Sciatic nerve (tissue), 2 donors: ENCODE measurements at regions not wholly inside any gene's neighbourhood (a gene's known extent, or its start where the extent isn't known, plus 50 kb on each side); places are given as distances from the start of the nearest gene placed in this dataset.

Experiments used
- ATAC-seq: fragments of 200-7000 bp; cut with Tn5 transposase; one replicate; pipeline ENCODE4 v1.9.1; 2020; ENCODE audit warnings: mild to moderate bottlenecking, moderate library complexity
- DNase-seq: peaks from one replicate; pipeline ENCODE4 v3.0.0-alpha.2; 2020; ENCODE audit warnings: low spot score
- intact Hi-C: fragments of 100-400 bp; cut with DNase I; formaldehyde crosslinking; loops from one replicate; pipeline ENCODE4 v1.14.2; 2022
- donor health status: DM: no; HTN: no; CAD: no.
- donor health status: DM: no; HTN: no; CAD: no.

GRCh38 chr6:11296449-11297375 lies 64.2 kb upstream of the NEDD9 start:
- intact Hi-C loops = no loop called here
- DNase-seq (no peak), ATAC-seq (no peak)

DNA sequence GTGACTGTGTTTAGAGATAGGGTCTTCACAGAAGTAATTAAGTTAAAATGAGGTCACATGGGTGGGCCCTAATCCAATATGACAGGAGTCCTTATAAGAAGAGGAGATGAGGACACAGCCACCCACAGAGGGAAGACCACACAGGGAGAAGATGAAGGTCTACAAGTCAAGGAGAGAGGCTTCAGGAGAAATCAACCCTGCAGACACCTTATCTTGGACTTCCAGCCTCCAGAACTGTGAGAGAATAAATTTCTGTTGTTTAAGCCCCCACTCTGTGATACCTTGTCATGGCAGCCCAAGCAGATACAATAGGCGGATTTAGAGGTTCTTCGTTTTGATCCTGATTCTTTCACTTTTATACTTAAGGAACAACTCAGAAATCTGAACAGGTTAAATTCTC lies 63.5 kb upstream of the NEDD9 start:
- intact Hi-C loops = no loop called here
- DNase-seq = no peak
- ATAC-seq = no peak

GRCh38 chr6:11294228-11294627 lies 61.8 kb upstream of the NEDD9 start:
- ATAC-seq = no peak
- no peak for DNase-seq
- intact Hi-C loops = no loop called here

- intact Hi-C loops = no loop called here
- ATAC-seq (no peak), DNase-seq (no peak)
These were observed 60.2 kb upstream of the NEDD9 start for GRCh38 chr6:11292594-11293236.

DNA sequence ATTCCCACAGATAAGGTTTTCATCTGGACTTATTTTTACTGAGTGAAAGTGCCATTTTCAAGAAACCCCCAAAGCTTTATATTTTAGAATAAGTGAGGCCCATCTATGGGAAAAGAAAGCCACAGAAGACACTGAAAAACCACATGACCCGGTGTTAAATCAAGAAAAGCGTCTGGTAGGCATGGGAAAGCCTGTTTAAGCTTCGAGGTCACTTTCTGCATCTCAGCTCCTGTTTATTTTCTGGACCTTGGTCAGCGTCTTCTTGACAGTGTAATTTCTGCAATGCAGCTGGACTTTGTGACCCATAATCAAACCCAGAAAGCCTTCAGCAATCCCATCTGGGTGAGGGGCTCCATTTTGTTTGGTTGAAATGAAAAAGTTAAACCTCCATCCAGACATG lies 59.6 kb upstream of the NEDD9 start:
- DNase-seq (no peak), ATAC-seq (no peak)
- intact Hi-C loops = no loop called here

- intact Hi-C loops = no loop called here
- ATAC-seq (no peak), DNase-seq (no peak)
These were observed 59.1 kb upstream of the NEDD9 start for GRCh38 chr6:11291582-11291981.

DNA sequence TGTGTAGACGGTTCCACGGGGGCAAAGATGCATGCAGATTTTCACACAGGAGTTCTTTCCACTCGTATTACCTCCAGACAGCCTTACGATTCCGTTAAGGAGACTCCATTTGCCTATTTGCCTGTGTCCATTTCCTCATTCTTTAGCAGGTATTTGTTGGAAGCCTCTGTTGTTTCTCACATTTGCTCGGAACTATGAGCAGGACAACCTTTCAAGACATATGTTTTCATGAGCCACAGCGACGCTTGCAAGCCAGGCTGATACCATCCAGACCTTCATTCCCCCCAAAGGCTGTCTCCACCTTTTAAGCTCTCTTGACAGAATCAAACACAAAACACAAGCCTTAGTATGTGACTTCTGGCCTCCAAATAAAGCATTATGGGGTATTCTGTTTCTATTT lies 57.6 kb upstream of the NEDD9 start:
- DNase-seq (no peak), ATAC-seq (no peak)
- intact Hi-C loops = no loop called here

DNA sequence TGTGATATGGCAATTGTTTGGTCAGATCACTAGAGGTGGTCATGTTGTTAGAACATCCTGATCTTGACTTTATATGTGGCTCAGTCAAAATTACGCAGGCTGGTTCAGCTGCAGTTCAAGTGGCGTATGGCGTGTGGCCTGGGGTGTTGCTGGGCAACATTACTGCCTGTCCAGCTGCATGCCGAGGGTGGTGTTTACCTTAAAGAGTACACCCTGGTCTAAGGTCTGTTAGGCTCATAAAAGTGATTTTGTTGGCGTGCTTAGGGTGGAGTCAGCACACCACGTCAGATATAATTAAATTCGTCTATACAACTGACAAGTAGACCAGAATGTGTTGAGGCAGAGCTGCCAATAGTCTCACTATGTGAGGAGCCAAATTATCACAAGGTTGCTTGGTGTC lies 55.6 kb upstream of the NEDD9 start:
- intact Hi-C loops = no loop called here
- no peak for ATAC-seq
- no peak for DNase-seq

DNA sequence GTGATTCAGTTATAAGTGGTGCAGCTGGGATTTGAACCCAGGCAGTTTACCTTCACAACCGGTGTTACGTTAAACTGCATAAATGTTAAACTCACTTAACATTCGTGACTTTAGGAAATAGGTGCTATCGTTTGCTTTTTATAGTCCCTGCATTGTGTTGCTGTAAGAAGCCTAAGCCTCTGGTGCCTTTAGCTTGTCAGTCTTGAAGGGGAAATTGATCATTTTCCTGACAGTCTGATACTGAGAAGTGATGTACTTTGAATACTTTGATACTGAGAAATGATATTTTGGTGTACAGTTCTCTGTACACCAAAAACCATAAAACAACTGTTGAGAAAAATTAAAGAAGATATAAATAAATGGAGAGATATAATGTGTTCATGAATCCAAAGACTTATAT lies 52.5 kb upstream of the NEDD9 start:
- ATAC-seq = no peak
- intact Hi-C loops = no loop called here

DNA sequence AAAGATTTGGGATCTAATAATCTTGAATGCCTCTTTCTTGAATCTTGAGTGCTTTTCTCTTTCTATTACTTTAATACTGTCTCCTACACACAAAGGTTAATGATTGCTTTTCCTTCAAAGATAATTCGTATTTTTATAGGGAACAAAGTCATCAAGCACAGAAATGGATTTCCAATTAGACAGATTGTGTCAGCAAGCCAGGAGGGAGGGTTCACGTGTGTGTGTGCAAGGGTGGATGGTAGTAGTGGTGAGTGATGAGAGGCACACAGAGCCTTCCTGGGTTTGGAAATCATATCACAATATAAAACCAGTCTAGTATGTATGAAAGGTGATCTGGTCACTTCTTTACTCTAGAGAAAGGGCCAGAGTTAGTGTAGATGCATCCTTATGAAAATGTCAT lies 51.2 kb upstream of the NEDD9 start:
- intact Hi-C loops = no loop called here
- DNase-seq (no peak), ATAC-seq (no peak)

More for the DNA sequence above, 52.5 kb upstream of the NEDD9 start:
- DNase-seq = no peak

DNA sequence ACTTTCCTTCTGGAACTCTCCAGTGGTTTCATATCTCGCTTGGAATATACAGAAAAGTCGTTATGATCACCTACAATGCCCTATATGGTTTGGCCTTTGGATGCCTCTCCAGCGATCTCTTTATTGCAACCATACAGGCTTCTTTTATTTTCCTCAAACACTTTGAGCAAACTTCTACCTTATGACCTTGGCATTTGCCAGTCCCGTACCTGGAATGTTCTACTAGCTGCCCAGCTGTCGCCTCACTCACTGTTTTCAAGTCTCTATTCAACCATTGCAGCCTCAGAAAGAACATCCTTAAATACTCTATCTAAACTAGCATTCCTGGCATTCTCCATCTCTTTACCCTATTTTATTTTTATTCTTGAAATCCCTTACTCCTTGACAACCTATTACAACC lies 50.4 kb upstream of the NEDD9 start:
- no peak for DNase-seq
- no peak for ATAC-seq
- intact Hi-C loops = no loop called here
